Thoracic aorta (tissue), 2 donors: ENCODE measurements at regions not wholly inside any gene's neighbourhood (a gene's known extent, or its start where the extent isn't known, plus 50 kb on each side); places are given as distances from the start of the nearest gene placed in this dataset.

Source experiments
- ATAC-seq: fragments of 150-250 bp; one replicate; pipeline ENCODE4 v1.8.0; 2017; ENCODE audit warnings: low read depth; ENCODE audit not compliant: insufficient number of reproducible peaks, low FRiP score
- DNase-seq: peaks from one replicate; pipeline ENCODE4 v3.0.0-alpha.2; 2020; ENCODE audit warnings: low spot score
- H3K27ac ChIP-seq, 2 donors: fragments of 200-600 bp; sonication (generic); 1 replicate in 1 of 2; 2 replicates in 1 of 2; pipeline ENCODE4 v1.5.1; 2016; ENCODE audit warnings: mild to moderate bottlenecking in 2 of 2, moderate library complexity in 2 of 2
- H3K27me3 ChIP-seq: fragments of 200-600 bp; sonication (generic); replicated peaks from 2 replicates; pipeline ENCODE4 v1.6.0; 2016; ENCODE audit warnings: mild to moderate bottlenecking; ENCODE audit not compliant: insufficient read depth
- H3K36me3 ChIP-seq: fragments of 200-600 bp; sonication (generic); one replicate; pipeline ENCODE4 v1.5.1; 2016
- H3K4me1 ChIP-seq, 2 donors: fragments of 200-600 bp; sonication (generic); 1 replicate in 1 of 2; 2 replicates in 1 of 2; pipeline versions ENCODE4 v1.5.1 to v1.6.0; 2016; ENCODE audit warnings: low read depth in 2 of 2, mild to moderate bottlenecking in 1 of 2; ENCODE audit not compliant: control insufficient read depth in 1 of 2
- H3K4me3 ChIP-seq: fragments of 200-600 bp; sonication (generic); 2 replicates; pipeline ENCODE4 v1.5.1; 2016; ENCODE audit warnings: mild to moderate bottlenecking
- H3K9me3 ChIP-seq: fragments of 200-600 bp; sonication (generic); 2 replicates; pipeline ENCODE4 v1.5.1; 2016
- CTCF ChIP-seq: fragments of 200-600 bp; sonication (generic); IDR thresholded peaks from one replicate; pipeline ENCODE4 v1.5.1; 2019; ENCODE audit warnings: antibody characterized with exemption

- H3K27ac ChIP-seq = no peak overlapping the region
- ATAC-seq (no peak), DNase-seq (no peak)
- H3K36me3 ChIP-seq = no peaks in the 10 kb centered on the region
- no peaks in the 10 kb centered on the region for H3K4me1 ChIP-seq
- H3K9me3 ChIP-seq = no peaks in the 10 kb centered on the region
- TF ChIP-seq CTCF = no peak
- H3K4me3 ChIP-seq = no peak overlapping the region
- H3K27me3 ChIP-seq = no peaks in the 10 kb centered on the region
These were observed 129.9 kb downstream of the TXNL1 start for GRCh38 chr18:56508370-56509036.

GRCh38 chr18:56505971-56506370 lies 132.4 kb downstream of the TXNL1 start:
- no peak overlapping the region for H3K4me3 ChIP-seq
- H3K4me1 ChIP-seq = peaks cover 8 to 16% of the 10 kb centered on the region in 2 donors
- ATAC-seq (no peak), DNase-seq (no peak)
- no peak for TF ChIP-seq CTCF
- H3K27ac ChIP-seq = no peak overlapping the region
- H3K36me3 ChIP-seq = no peaks in the 10 kb centered on the region
- no peaks in the 10 kb centered on the region for H3K27me3 ChIP-seq
- H3K9me3 ChIP-seq = no peaks in the 10 kb centered on the region

GRCh38 chr18:56505293-56505692 lies 133.1 kb downstream of the TXNL1 start:
- no peaks in the 10 kb centered on the region for H3K9me3 ChIP-seq
- H3K4me3 ChIP-seq = no peak overlapping the region
- ATAC-seq = no peak
- H3K4me1 ChIP-seq = peaks cover 8 to 16% of the 10 kb centered on the region in 2 donors
- no peaks in the 10 kb centered on the region for H3K27me3 ChIP-seq
- H3K27ac ChIP-seq = no peak overlapping the region
- TF ChIP-seq CTCF = no peak
- DNase-seq = no peak
- H3K36me3 ChIP-seq = no peaks in the 10 kb centered on the region

- Histone ChIP-seq H3K27ac (peak overlapping the region in 1 of 2 donors; percentile 3), H3K4me1 (peaks cover 8 to 16% of the 10 kb centered on the region in 2 donors), H3K9me3 (no peaks in the 10 kb centered on the region), H3K27me3 (no peaks in the 10 kb centered on the region), H3K4me3 (peak overlapping the region; percentile 36), H3K36me3 (no peaks in the 10 kb centered on the region)
- ATAC-seq = peak; percentile 72
- no peak for TF ChIP-seq CTCF
- no peak for DNase-seq
These were observed 136.5 kb downstream of the TXNL1 start for GRCh38 chr18:56501896-56502295.

- ATAC-seq = no peak
- TF ChIP-seq CTCF = no peak
- Histone ChIP-seq H3K4me1 (no peaks in the 10 kb centered on the region), H3K27me3 (no peaks in the 10 kb centered on the region), H3K27ac (no peak overlapping the region), H3K36me3 (no peaks in the 10 kb centered on the region), H3K4me3 (no peak overlapping the region), H3K9me3 (no peaks in the 10 kb centered on the region)
- DNase-seq = no peak
These were observed 142.5 kb downstream of the TXNL1 start for GRCh38 chr18:56495884-56496283.
